ENCODE measurements at regions not wholly inside any gene's neighbourhood (a gene's known extent, or its start where the extent isn't known, plus 50 kb on each side); places are given as distances from the start of the nearest gene placed in this dataset.
"Not testable (repeated sequence)": the region's sequence is repeated elsewhere in the genome, so short reads cannot be mapped to it uniquely, and the experiment has no call there.

DNA sequence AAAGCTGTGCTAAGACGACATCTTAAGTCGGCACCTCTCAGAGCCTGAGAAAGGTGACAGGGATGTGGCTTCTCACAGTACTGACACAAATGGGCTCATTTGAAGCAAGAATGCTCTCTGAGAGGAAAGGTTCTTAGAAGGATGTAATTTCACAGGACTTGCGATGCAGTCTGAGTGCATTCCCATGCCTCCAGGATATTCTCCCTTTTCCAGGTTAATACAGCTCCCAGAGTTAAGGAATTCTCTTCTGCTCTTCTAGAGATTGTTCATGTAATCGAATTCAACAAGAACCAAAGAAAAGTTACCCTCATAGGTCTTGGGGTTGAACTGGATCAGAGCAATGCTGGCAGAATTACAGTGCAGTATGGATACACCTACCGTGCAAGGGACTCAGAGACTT, 131.0 kb downstream of the GALR1 start:
- WGBS, result 72% methylated on average over 5 of the region's 5 CpGs
- Histone ChIP-seq H3K27ac (ENCODE audit: low read depth) (no peak overlapping the region), H3K4me1 (ENCODE audit: insufficient read depth) (no peaks in the 10 kb centered on the region), H3K36me3 (ENCODE audit: insufficient read depth) (no peaks in the 10 kb centered on the region), H3K4me3 (ENCODE audit: low read depth, low read length) (no peak overlapping the region)
- no peak for DNase-seq (ENCODE audit: extremely low spot score)

DNA sequence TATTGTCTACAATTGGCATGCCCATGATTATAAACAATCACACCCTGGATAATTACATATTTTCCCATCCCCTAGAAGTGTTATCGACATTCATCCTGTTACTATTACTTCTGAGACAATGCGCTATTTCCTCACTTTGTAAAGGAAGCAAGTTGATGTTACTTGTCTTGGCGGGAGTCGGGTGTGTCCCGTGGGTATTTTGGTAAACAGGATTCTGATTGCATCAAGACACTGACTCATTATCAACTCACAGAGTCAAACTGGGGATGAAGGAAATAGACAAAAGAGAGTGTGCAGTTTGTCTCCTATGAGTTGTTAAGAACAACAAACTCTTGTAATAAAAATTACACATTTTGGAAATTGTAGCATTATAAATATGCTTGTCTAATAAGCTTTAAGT, 142.7 kb downstream of the GALR1 start:
- H3K36me3 ChIP-seq (ENCODE audit: insufficient read depth), result no peaks in the 10 kb centered on the region
- no peak overlapping the region for H3K27ac ChIP-seq (ENCODE audit: low read depth)
- no peaks in the 10 kb centered on the region for H3K4me1 ChIP-seq (ENCODE audit: insufficient read depth)
- 83% methylated on average over 5 of the region's 5 CpGs for WGBS
- DNase-seq (ENCODE audit: extremely low spot score), result no peak
- H3K4me3 ChIP-seq (ENCODE audit: low read depth, low read length), result no peak overlapping the region

DNA sequence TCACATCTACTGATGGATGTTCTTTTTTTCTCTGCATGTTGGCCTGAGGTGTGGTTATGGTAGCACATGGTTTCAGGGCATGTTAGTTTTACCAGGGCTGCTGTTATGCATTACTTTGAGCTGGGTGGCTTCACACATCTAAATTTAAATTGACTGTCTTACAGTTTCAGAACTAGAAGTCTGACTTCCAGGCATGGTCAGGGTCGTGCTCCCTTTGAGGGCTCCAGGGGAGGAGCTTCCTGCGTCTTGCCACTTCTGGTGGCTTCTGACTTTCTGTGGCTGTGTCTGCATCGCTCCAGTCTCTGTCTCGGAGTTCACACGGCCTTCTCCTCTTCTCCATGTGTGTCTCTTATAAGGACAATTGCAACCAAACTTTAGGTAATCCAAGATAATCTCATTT, 143.9 kb downstream of the GALR1 start:
- Histone ChIP-seq H3K4me3 (ENCODE audit: low read depth, low read length) (no peak overlapping the region), H3K27ac (ENCODE audit: low read depth) (no peak overlapping the region), H3K36me3 (ENCODE audit: insufficient read depth) (no peaks in the 10 kb centered on the region), H3K4me1 (ENCODE audit: insufficient read depth) (no peaks in the 10 kb centered on the region)
- WGBS, result 64% methylated on average over 5 of the region's 5 CpGs
- no peak for DNase-seq (ENCODE audit: extremely low spot score)

DNA sequence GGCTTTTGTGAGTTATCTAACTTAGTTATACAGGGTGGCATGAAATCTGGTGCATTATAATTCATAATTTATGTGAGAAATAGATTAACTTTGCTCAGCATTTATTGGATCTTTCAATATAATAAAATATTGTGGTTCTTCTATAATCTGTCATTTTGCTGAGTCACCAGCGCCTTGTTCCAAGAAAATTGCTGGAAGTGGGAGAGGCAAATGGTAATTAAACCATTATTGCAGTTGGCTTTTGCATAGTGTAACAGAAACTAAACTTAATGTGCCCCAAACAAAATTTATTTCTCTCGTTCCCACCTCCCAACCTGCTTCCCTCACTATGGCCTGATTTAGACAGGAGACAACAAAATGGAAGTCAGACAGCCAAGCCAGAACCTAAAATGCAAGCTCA, 146.3 kb downstream of the GALR1 start:
- Histone ChIP-seq H3K36me3 (ENCODE audit: insufficient read depth) (no peaks in the 10 kb centered on the region), H3K4me3 (ENCODE audit: low read depth, low read length) (no peak overlapping the region), H3K27ac (ENCODE audit: low read depth) (no peak overlapping the region), H3K4me1 (ENCODE audit: insufficient read depth) (no peaks in the 10 kb centered on the region)
- 76% methylated on average over 2 of the region's 2 CpGs for WGBS
- no peak for DNase-seq (ENCODE audit: extremely low spot score)

DNA sequence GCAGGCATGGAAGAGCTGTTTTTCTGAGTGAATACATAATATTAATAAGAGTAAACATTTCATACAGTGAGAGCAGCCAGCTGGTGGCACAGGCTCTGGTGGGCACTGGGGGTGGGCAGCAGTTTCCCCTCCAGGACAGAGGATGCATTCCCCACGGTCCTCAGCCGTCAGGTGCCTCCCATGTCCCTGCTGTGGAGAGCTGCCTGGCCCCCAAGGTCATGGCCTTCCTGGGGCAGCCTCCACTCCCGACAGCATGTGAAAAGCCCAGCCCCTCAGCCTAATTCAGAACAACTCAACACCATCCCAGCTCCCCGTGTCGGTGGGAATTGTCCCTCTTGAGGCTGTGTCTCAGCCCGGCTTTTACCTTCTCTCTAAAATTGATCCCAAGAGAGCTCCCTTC, 147.4 kb downstream of the GALR1 start:
- WGBS, result 44% methylated on average over 6 of the region's 6 CpGs
- no peak for DNase-seq (ENCODE audit: extremely low spot score)
- no peaks in the 10 kb centered on the region for H3K36me3 ChIP-seq (ENCODE audit: insufficient read depth)

DNA sequence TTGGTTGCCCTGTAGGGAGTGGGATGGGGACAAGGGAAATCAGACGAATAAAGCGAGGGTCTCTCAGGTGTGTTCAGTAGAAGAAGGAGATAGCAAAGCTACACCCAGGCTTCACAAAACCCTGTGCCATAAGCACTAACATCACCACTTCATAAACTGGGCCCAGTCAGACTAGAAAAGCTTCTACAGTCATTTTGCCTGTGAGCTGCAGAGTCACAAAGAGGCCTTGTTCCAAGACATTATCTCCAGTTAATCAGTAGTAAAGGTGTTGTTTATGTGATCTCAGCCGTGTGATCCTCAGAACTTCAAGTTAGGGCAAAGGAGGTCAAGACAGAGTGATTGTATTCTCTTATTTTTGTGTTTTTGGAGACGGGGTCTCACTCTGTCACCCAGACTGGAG, 148.0 kb downstream of the GALR1 start:
- no peak overlapping the region for H3K27ac ChIP-seq (ENCODE audit: low read depth)
- H3K4me1 ChIP-seq (ENCODE audit: insufficient read depth), result no peaks in the 10 kb centered on the region
- DNase-seq (ENCODE audit: extremely low spot score), result no peak
- no peak overlapping the region for H3K4me3 ChIP-seq (ENCODE audit: low read depth, low read length)
- no peaks in the 10 kb centered on the region for H3K36me3 ChIP-seq (ENCODE audit: insufficient read depth)
- WGBS, result 52% methylated on average over 4 of the region's 4 CpGs

More for the DNA sequence above, 147.4 kb downstream of the GALR1 start:
- H3K4me1 ChIP-seq (ENCODE audit: insufficient read depth), result no peaks in the 10 kb centered on the region
- H3K4me3 ChIP-seq (ENCODE audit: low read depth, low read length), result no peak overlapping the region
- no peak overlapping the region for H3K27ac ChIP-seq (ENCODE audit: low read depth)

DNA sequence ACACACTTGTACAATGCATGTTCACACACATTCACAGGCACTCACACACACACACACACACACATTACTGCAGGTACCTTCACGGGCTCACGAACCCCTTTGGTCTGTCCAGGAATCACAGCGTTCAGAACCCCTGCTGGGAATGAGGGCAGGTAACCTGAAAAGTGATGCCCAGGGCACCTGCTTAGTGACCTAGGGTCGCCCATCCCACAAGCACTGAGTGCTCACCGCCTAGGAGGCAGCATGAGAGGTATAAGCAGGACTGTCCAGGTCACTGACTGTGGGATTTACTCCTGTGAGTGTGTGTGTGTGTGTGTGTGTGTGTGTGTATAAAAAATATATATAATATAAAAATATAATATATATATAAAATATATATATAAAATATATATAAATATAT, 150.9 kb downstream of the GALR1 start:
- Histone ChIP-seq H3K4me3 (ENCODE audit: low read depth, low read length) (no peak overlapping the region), H3K4me1 (ENCODE audit: insufficient read depth) (no peaks in the 10 kb centered on the region), H3K27ac (ENCODE audit: low read depth) (no peak overlapping the region), H3K36me3 (ENCODE audit: insufficient read depth) (no peaks in the 10 kb centered on the region)
- DNase-seq (ENCODE audit: extremely low spot score), result no peak
- 83% methylated on average over 5 of the region's 5 CpGs for WGBS

DNA sequence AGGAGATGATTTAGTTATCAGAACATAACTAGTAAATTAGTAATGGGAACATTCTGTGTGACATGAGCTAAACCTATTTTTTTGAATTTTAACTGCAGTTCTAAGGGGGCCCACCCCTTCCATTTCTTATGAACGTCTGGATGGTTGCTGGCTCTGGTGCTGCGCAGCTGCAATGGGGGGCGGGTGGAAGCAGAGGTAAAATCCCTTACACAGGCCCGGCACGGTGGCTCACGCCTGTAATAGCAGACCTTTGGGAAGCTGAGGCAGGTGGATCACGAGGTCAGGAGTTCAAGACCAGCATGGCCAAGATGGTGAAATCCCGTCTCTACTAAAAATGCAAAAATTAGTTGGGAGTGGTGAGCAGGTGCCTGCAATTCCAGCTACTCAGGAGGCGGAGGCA, 151.5 kb downstream of the GALR1 start:
- Histone ChIP-seq H3K4me3 (ENCODE audit: low read depth, low read length) (no peak overlapping the region), H3K4me1 (ENCODE audit: insufficient read depth) (no peaks in the 10 kb centered on the region), H3K27ac (ENCODE audit: low read depth) (no peak overlapping the region), H3K36me3 (ENCODE audit: insufficient read depth) (no peaks in the 10 kb centered on the region)
- DNase-seq (ENCODE audit: extremely low spot score), result no peak
- WGBS, result 78% methylated on average over 9 of the region's 9 CpGs

DNA sequence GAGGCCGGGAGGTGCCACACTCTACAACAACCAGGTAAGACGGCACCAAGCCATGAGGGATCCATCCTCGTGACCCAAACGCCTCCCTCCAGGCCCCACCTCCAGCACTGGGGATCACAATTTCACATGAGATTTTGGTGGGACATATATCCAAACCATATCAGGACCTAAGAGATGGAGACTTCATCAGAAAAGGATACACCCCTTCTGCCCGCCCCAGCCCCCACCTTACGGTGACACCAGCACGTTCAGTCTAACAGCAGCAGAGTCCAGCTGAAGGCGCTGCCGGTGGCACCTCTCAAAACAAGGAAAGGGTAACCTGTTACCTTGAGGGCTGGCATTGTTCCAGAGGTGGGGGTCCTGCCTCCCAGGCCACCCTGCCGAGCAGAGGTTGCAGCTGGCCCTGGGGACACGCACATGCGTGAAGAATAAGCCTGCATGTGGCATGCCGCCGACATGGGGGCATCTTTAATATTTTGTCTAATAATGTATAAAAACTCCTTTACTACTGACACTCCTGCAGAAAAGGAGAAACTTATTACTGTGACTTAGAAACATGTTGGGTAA, 154.4 kb downstream of the GALR1 start:
- H3K4me3 ChIP-seq (ENCODE audit: low read depth, low read length), result no peak overlapping the region
- H3K36me3 ChIP-seq (ENCODE audit: insufficient read depth), result no peaks in the 10 kb centered on the region
- H3K27ac ChIP-seq (ENCODE audit: low read depth), result no peak overlapping the region
- no peaks in the 10 kb centered on the region for H3K4me1 ChIP-seq (ENCODE audit: insufficient read depth)
- WGBS, result 90% methylated on average over 14 of the region's 14 CpGs
- no peak for DNase-seq (ENCODE audit: extremely low spot score)

DNA sequence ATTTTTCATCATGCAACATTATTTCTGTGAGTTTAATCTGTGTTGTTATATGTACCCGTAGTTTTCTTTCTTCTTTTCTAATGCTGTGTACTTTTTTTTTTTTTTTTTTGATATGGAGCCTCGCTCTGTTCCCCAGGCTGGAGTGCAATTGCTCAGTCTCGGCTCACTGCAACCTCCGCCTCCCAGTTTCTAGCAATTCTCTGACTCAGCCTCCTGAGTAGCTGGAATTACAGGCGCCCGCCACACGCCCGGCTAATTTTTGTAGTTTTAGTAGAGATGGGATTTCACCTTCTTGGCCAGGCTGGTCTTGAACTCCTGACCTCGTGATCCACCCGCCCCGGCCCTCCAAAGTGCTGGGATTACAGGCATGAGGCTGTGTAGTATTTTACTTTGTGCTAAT, 155.4 kb downstream of the GALR1 start:
- WGBS, result 79% methylated on average over 11 of the region's 11 CpGs
- no peak for DNase-seq (ENCODE audit: extremely low spot score)
- no peaks in the 10 kb centered on the region for H3K4me1 ChIP-seq (ENCODE audit: insufficient read depth)

DNA sequence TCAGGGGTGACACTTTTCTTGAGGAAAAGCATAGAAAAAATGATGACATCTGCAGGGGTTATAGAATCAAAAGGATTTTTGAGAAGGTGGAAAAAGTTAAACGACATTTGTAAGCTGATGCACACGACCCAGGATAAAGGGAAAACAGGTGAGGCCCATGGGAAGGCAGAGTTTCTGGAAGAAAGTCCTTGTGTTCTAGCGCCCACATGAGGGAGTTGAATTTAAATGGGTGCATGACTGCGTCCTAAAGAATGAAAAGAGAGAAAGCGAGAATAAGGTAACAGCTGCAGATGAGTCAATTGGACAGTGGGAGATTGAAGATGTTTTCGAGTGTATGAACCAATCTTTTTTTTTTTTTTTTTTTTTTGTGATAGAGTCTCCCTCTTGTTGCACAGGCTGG, 158.1 kb downstream of the GALR1 start:
- Histone ChIP-seq H3K4me3 (ENCODE audit: low read depth, low read length) (no peak overlapping the region), H3K27ac (ENCODE audit: low read depth) (no peak overlapping the region), H3K36me3 (ENCODE audit: insufficient read depth) (no peaks in the 10 kb centered on the region), H3K4me1 (ENCODE audit: insufficient read depth) (no peaks in the 10 kb centered on the region)
- 64% methylated on average over 6 of the region's 6 CpGs for WGBS
- no peak for DNase-seq (ENCODE audit: extremely low spot score)

More for the DNA sequence above, 155.4 kb downstream of the GALR1 start:
- Histone ChIP-seq H3K4me3 (ENCODE audit: low read depth, low read length) (no peak overlapping the region), H3K36me3 (ENCODE audit: insufficient read depth) (no peaks in the 10 kb centered on the region), H3K27ac (ENCODE audit: low read depth) (no peak overlapping the region)

DNA sequence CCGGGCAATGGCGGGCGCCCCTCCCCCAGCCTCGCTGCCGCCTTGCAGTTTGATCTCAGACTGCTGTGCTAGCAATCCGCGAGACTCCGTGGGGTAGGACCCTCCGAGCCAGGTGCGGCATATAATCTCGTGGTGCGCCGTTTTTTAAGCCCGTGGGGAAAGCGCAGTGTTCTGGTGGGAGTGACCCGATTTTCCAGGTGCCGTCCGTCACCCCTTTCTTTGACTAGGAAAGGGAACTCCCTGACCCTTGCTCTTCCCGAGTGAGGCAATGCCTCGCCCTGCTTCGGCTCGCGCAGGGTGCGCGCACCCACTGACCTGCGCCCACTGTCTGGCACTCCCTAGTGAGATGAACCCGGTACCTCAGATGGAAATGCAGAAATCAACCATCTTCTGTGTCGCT, 171.9 kb downstream of the GALR1 start:
- not testable (repeated sequence) for H3K4me1 ChIP-seq (ENCODE audit: insufficient read depth); H3K27ac ChIP-seq (ENCODE audit: low read depth); H3K4me3 ChIP-seq (ENCODE audit: low read depth, low read length); H3K36me3 ChIP-seq (ENCODE audit: insufficient read depth); DNase-seq (ENCODE audit: extremely low spot score)
- 74% methylated on average over 26 of the region's 28 CpGs for WGBS

DNA sequence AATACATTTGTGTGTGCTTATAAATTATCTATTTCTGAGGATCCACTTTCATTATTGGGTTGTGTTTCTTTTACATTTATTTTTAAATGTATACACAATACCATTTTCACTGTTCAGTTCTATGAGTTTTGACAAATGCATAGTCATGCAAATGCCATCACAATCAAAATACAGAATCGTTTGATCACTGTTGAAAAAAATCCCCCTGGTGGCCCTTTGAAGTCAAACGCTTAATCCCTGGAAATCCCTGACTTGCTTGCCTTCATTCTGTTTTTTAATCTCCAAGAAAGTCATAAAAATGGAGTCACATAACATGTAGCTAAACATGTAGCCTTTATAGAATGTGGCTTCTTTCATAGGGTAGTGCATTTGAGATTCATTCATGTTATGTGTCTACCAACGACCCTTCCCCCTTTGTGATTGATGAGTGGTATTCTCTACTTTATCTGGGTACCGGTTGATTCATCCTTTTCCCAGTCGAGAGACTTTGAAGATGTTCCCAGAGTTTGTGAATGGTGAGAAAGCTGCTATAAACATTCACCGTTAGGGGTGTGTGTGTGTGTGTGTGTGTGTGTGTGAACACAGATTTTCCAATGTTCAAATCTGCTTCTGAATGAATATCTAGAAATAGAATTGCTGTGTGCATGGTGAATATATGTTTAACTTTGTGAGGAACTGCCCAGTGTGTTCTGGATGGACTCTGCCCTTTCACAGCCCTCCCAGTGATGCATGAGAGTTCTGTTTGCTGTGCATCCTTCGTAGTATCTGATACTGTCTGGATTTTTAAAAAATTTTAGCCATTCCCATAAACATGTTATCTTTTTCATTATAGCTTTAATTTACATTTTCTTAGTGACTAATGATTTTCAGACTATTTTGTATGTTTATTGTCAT, 173.6 kb downstream of the GALR1 start:
- no peak overlapping the region for H3K4me3 ChIP-seq (ENCODE audit: low read depth, low read length)
- H3K36me3 ChIP-seq (ENCODE audit: insufficient read depth), result no peaks in the 10 kb centered on the region
- WGBS, result 31% methylated on average over 7 of the region's 7 CpGs
- DNase-seq (ENCODE audit: extremely low spot score), result no peak
- no peaks in the 10 kb centered on the region for H3K4me1 ChIP-seq (ENCODE audit: insufficient read depth)
- H3K27ac ChIP-seq (ENCODE audit: low read depth), result no peak overlapping the region

DNA sequence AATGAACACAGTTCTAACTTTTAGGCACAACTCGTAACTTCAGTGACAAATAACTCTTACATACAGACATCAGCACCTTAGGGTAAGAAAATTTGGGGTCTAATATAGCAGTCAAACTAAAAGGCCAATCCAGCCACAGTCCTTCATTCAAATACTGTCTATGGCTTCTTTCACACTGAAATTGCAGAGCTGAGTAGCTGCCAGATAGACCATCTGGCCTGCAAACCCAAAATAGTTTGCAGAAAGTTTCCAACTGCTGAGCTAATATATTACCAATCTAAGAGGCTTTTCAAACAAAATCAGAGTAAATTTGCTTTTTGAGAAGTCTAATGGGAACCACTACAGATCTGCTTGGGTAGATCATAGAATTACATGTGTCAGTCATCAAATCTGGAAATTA, 183.4 kb downstream of the GALR1 start:
- no peak for DNase-seq (ENCODE audit: extremely low spot score)
- H3K4me3 ChIP-seq (ENCODE audit: low read depth, low read length), result no peak overlapping the region
- H3K36me3 ChIP-seq (ENCODE audit: insufficient read depth), result no peaks in the 10 kb centered on the region
- 66% methylated on average over 1 of the region's 1 CpG for WGBS
- no peaks in the 10 kb centered on the region for H3K4me1 ChIP-seq (ENCODE audit: insufficient read depth)
- no peak overlapping the region for H3K27ac ChIP-seq (ENCODE audit: low read depth)
